Left cardiac atrium (tissue), 4 donors: ENCODE measurements at regions not wholly inside any gene's neighbourhood (a gene's known extent, or its start where the extent isn't known, plus 50 kb on each side); places are given as distances from the start of the nearest gene placed in this dataset.
"Not testable (repeated sequence)": the region's sequence is repeated elsewhere in the genome, so short reads cannot be mapped to it uniquely, and the experiment has no call there.

Source experiments
- ATAC-seq, 2 donors: fragments of 200-7000 bp; cut with Tn5 transposase; one replicate each; pipeline ENCODE4 v1.9.1; 2020; ENCODE audit warnings: mild to moderate bottlenecking in 2 of 2, moderate library complexity in 2 of 2
- DNase-seq: peaks from one replicate; pipeline ENCODE4 v3.0.0-alpha.2; 2020
- intact Hi-C, 2 donors: fragments of 100-400 bp; cut with DNase I; formaldehyde crosslinking; loops; one replicate each; pipeline versions ENCODE4 v1.14.1 to v1.15.1; 2022 to 2023
- donor health status: DM: no; HTN: yes; CAD: no.
- donor health status: DM: no; HTN: yes; CAD: no; lungs with severe emphysema.
- donor health status: DM: yes; HTN: yes; CAD: no.
- donor health status: Dilated cardiomyopathy.

- ATAC-seq (no peak), DNase-seq (no peak)
- intact Hi-C loops, result loop anchor here in 1 of 2 donors (5.0 kb wide), 1 partner anchor 796 kb away; no protein-coding TSS in a partner anchor
Measured at GRCh38 chr1:199553104-199553503, 474.4 kb upstream of the NR5A2 start.

GRCh38 chr1:199561334-199561733, 466.2 kb upstream of the NR5A2 start:
- intact Hi-C loops, result no loop called here
- ATAC-seq (no peak), DNase-seq (no peak)

- intact Hi-C loops, result no loop called here
Measured at GRCh38 chr1:199573047-199573446, 454.5 kb upstream of the NR5A2 start.

GRCh38 chr1:199574950-199575349, 452.6 kb upstream of the NR5A2 start:
- intact Hi-C loops, result no loop called here
- ATAC-seq, result no peak
- DNase-seq, result no peak

More at GRCh38 chr1:199573047-199573446, 454.5 kb upstream of the NR5A2 start:
- ATAC-seq, result no peak
- no peak for DNase-seq

- intact Hi-C loops, result no loop called here
- DNase-seq (no peak), ATAC-seq (no peak)
Measured at GRCh38 chr1:199580300-199580699, 447.2 kb upstream of the NR5A2 start.

GRCh38 chr1:199585392-199585791, 442.1 kb upstream of the NR5A2 start:
- no peak for DNase-seq
- intact Hi-C loops, result no loop called here
- no peak for ATAC-seq

- ATAC-seq, result peak in 1 of 2 donors; percentile 89
- intact Hi-C loops, result no loop called here
- DNase-seq, result no peak
Measured at GRCh38 chr1:199590708-199591107, 436.8 kb upstream of the NR5A2 start.

GRCh38 chr1:199591468-199591867, 436.0 kb upstream of the NR5A2 start:
- ATAC-seq (no peak), DNase-seq (no peak)
- intact Hi-C loops, result no loop called here

GRCh38 chr1:199593475-199593874, 434.0 kb upstream of the NR5A2 start:
- ATAC-seq (no peak), DNase-seq (no peak)
- intact Hi-C loops, result no loop called here

GRCh38 chr1:199596448-199596847, 431.1 kb upstream of the NR5A2 start:
- ATAC-seq, DNase-seq, intact Hi-C loops: not testable (repeated sequence)

GRCh38 chr1:199597152-199597551, 430.4 kb upstream of the NR5A2 start:
- intact Hi-C loops, result no loop called here
- ATAC-seq (no peak), DNase-seq (no peak)

- no peak for DNase-seq
- no peak for ATAC-seq
- intact Hi-C loops, result no loop called here
Measured at GRCh38 chr1:199608414-199608813, 419.1 kb upstream of the NR5A2 start.

- ATAC-seq (no peak), DNase-seq (no peak)
- intact Hi-C loops, result no loop called here
Measured at GRCh38 chr1:199612976-199613774, 414.3 kb upstream of the NR5A2 start.

- no peak for ATAC-seq
- no peak for DNase-seq
- intact Hi-C loops, result no loop called here
Measured at GRCh38 chr1:199616947-199617346, 410.6 kb upstream of the NR5A2 start.

GRCh38 chr1:199619223-199619622, 408.3 kb upstream of the NR5A2 start:
- intact Hi-C loops, result no loop called here
- peak in 1 of 2 donors; percentile 81 for ATAC-seq
- DNase-seq, result no peak

GRCh38 chr1:199626228-199626627, 401.3 kb upstream of the NR5A2 start:
- intact Hi-C loops, DNase-seq, ATAC-seq: not testable (repeated sequence)

GRCh38 chr1:199629624-199630023, 397.9 kb upstream of the NR5A2 start:
- intact Hi-C loops, result no loop called here
- DNase-seq (no peak), ATAC-seq (no peak)

GRCh38 chr1:199639453-199639852, 388.1 kb upstream of the NR5A2 start:
- intact Hi-C loops, result no loop called here
- ATAC-seq, result no peak

GRCh38 chr1:199641531-199641930, 386.0 kb upstream of the NR5A2 start:
- intact Hi-C loops, result no loop called here
- DNase-seq (no peak), ATAC-seq (no peak)

More at GRCh38 chr1:199639453-199639852, 388.1 kb upstream of the NR5A2 start:
- no peak for DNase-seq

GRCh38 chr1:199644912-199645311, 382.6 kb upstream of the NR5A2 start:
- intact Hi-C loops, result no loop called here
- no peak for ATAC-seq
- DNase-seq, result no peak

GRCh38 chr1:199646761-199647160, 380.7 kb upstream of the NR5A2 start:
- ATAC-seq, result no peak
- no peak for DNase-seq
- intact Hi-C loops, result no loop called here
